ENCODE measurements at regions not wholly inside any gene's neighbourhood (a gene's known extent, or its start where the extent isn't known, plus 50 kb on each side); places are given as distances from the start of the nearest gene placed in this dataset.

DNA sequence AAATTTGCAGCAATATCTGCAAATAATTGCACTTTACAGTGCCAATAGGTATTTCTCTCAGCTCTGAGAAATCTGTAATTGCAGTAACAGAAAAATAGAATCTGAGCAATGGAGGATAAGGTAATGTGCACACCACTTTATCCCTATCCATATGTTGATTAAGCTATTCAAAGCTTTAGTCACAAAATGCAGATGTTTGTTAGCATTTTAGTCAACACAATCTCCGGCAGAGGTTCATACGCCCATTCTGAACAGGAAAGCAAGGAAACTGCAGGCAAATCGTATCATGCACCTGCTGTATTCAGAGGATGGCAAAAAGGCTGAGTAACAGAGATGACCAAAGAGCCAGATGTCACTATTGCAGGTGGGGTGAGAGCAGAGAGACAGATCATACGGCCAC, 566.2 kb upstream of the CDH2 start:
- H3K79me2 ChIP-seq (ENCODE audit: control insufficient read depth, insufficient read depth, low read length) = no peaks in the 10 kb centered on the region
- BruUV-seq (replicated peaks) = no TSS peak
- no peaks in the 10 kb centered on the region for H3K36me3 ChIP-seq (ENCODE audit: control insufficient read depth in 2 of 2, insufficient read depth in 2 of 2, low read length in 1 of 2)
- in situ Hi-C loops (cut with MboI) = no loop called here
- ChIA-PET SMC1A (ENCODE audit: uncharacterized antibody, unreplicated experiment) (no interaction called here), POLR2A (no interaction called here), RAD21 (ENCODE audit: unreplicated experiment) (no interaction called here), CTCF (no interaction called here)
- 17% methylated on average over 4 of the region's 4 CpGs for WGBS (ENCODE audit: insufficient coverage, insufficient replicate concordance, low lambda C conversion rate, missing lambda C conversion rate)
- no peak overlapping the region for H3K4me2 ChIP-seq (ENCODE audit: control insufficient read depth, insufficient read depth)
- no peak overlapping the region for H3K27ac ChIP-seq (ENCODE audit: control insufficient read depth, insufficient read depth)
- no peak overlapping the region for H3K4me3 ChIP-seq
- FAIRE-seq (no peak), ATAC-seq (no peak), DNase-seq (ENCODE audit: low read depth, low spot score) (no peak)
- no peak overlapping the region for H3K9ac ChIP-seq (ENCODE audit: control insufficient read depth, insufficient read depth, low read length)
- intact Hi-C loops (cut with micrococcal nuclease; ENCODE audit: unreplicated experiment) = no loop called here
- H3K4me1 ChIP-seq (ENCODE audit: control insufficient read depth, insufficient read depth, low read length) = no peaks in the 10 kb centered on the region
- H4K20me1 ChIP-seq (ENCODE audit: control insufficient read depth, insufficient read depth) = no peaks in the 10 kb centered on the region
- no peaks in the 10 kb centered on the region for H3K9me3 ChIP-seq (replicated peaks; ENCODE audit: control insufficient read depth, insufficient read depth, low read length)
- no peaks in the 10 kb centered on the region for H3K27me3 ChIP-seq (replicated peaks in 1 of 2; ENCODE audit: control insufficient read depth in 2 of 2, insufficient read depth in 2 of 2, low read length in 1 of 2)
- no peak overlapping the region for H2AFZ ChIP-seq (ENCODE audit: control insufficient read depth, low read depth, low read length)
- TF ChIP-seq, protein P1, sequence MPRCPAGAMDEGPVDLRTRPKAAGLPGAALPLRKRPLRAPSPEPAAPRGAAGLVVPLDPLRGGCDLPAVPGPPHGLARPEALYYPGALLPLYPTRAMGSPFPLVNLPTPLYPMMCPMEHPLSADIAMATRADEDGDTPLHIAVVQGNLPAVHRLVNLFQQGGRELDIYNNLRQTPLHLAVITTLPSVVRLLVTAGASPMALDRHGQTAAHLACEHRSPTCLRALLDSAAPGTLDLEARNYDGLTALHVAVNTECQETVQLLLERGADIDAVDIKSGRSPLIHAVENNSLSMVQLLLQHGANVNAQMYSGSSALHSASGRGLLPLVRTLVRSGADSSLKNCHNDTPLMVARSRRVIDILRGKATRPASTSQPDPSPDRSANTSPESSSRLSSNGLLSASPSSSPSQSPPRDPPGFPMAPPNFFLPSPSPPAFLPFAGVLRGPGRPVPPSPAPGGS (IDR thresholded peaks at IDR 0.05; ENCODE audit: borderline replicate concordance, insufficient read depth, low read depth, low read length, poor library complexity, severe bottlenecking) = no peak
- TF ChIP-seq ESRRA (IDR thresholded peaks at IDR 0.05; ENCODE audit: low read length) (no peak), NRF1 (conservative IDR thresholded peaks at IDR 0.05; ENCODE audit: low read depth, low read length) (no peak), GATAD2B (conservative IDR thresholded peaks at IDR 0.05; ENCODE audit: low read depth) (no peak), FOXK2 (IDR thresholded peaks at IDR 0.05) (no peak), JUNB (IDR thresholded peaks at IDR 0.05) (no peak), BHLHE40 (IDR thresholded peaks at IDR 0.05; ENCODE audit: borderline replicate concordance in 1 of 2, low read depth in 2 of 2, low read length in 1 of 2) (no peak), RELA (IDR thresholded peaks at IDR 0.05; ENCODE audit: borderline replicate concordance, partially characterized antibody) (no peak), SIN3A (IDR thresholded peaks at IDR 0.05; ENCODE audit: low read depth, low read length) (no peak), BCL11A (IDR thresholded peaks at IDR 0.05; ENCODE audit: low read depth, low read length) (no peak)
- TF ChIP-seq, protein P2, sequence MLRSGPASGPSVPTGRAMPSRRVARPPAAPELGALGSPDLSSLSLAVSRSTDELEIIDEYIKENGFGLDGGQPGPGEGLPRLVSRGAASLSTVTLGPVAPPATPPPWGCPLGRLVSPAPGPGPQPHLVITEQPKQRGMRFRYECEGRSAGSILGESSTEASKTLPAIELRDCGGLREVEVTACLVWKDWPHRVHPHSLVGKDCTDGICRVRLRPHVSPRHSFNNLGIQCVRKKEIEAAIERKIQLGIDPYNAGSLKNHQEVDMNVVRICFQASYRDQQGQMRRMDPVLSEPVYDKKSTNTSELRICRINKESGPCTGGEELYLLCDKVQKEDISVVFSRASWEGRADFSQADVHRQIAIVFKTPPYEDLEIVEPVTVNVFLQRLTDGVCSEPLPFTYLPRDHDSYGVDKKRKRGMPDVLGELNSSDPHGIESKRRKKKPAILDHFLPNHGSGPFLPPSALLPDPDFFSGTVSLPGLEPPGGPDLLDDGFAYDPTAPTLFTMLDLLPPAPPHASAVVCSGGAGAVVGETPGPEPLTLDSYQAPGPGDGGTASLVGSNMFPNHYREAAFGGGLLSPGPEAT (IDR thresholded peaks at IDR 0.05; ENCODE audit: low read depth) = no peak
- TF ChIP-seq, protein P3, sequence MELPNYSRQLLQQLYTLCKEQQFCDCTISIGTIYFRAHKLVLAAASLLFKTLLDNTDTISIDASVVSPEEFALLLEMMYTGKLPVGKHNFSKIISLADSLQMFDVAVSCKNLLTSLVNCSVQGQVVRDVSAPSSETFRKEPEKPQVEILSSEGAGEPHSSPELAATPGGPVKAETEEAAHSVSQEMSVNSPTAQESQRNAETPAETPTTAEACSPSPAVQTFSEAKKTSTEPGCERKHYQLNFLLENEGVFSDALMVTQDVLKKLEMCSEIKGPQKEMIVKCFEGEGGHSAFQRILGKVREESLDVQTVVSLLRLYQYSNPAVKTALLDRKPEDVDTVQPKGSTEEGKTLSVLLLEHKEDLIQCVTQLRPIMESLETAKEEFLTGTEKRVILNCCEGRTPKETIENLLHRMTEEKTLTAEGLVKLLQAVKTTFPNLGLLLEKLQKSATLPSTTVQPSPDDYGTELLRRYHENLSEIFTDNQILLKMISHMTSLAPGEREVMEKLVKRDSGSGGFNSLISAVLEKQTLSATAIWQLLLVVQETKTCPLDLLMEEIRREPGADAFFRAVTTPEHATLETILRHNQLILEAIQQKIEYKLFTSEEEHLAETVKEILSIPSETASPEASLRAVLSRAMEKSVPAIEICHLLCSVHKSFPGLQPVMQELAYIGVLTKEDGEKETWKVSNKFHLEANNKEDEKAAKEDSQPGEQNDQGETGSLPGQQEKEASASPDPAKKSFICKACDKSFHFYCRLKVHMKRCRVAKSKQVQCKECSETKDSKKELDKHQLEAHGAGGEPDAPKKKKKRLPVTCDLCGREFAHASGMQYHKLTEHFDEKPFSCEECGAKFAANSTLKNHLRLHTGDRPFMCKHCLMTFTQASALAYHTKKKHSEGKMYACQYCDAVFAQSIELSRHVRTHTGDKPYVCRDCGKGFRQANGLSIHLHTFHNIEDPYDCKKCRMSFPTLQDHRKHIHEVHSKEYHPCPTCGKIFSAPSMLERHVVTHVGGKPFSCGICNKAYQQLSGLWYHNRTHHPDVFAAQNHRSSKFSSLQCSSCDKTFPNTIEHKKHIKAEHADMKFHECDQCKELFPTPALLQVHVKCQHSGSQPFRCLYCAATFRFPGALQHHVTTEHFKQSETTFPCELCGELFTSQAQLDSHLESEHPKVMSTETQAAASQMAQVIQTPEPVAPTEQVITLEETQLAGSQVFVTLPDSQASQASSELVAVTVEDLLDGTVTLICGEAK (IDR thresholded peaks at IDR 0.05; ENCODE audit: borderline replicate concordance) = no peak
- TF ChIP-seq, protein P4, sequence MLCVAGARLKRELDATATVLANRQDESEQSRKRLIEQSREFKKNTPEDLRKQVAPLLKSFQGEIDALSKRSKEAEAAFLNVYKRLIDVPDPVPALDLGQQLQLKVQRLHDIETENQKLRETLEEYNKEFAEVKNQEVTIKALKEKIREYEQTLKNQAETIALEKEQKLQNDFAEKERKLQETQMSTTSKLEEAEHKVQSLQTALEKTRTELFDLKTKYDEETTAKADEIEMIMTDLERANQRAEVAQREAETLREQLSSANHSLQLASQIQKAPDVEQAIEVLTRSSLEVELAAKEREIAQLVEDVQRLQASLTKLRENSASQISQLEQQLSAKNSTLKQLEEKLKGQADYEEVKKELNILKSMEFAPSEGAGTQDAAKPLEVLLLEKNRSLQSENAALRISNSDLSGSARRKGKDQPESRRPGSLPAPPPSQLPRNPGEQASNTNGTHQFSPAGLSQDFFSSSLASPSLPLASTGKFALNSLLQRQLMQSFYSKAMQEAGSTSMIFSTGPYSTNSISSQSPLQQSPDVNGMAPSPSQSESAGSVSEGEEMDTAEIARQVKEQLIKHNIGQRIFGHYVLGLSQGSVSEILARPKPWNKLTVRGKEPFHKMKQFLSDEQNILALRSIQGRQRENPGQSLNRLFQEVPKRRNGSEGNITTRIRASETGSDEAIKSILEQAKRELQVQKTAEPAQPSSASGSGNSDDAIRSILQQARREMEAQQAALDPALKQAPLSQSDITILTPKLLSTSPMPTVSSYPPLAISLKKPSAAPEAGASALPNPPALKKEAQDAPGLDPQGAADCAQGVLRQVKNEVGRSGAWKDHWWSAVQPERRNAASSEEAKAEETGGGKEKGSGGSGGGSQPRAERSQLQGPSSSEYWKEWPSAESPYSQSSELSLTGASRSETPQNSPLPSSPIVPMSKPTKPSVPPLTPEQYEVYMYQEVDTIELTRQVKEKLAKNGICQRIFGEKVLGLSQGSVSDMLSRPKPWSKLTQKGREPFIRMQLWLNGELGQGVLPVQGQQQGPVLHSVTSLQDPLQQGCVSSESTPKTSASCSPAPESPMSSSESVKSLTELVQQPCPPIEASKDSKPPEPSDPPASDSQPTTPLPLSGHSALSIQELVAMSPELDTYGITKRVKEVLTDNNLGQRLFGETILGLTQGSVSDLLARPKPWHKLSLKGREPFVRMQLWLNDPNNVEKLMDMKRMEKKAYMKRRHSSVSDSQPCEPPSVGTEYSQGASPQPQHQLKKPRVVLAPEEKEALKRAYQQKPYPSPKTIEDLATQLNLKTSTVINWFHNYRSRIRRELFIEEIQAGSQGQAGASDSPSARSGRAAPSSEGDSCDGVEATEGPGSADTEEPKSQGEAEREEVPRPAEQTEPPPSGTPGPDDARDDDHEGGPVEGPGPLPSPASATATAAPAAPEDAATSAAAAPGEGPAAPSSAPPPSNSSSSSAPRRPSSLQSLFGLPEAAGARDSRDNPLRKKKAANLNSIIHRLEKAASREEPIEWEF (IDR thresholded peaks at IDR 0.05; ENCODE audit: insufficient replicate concordance, low read depth, low read length) = no peak
